ENCODE measurements at regions not wholly inside any gene's neighbourhood (a gene's known extent, or its start where the extent isn't known, plus 50 kb on each side); places are given as distances from the start of the nearest gene placed in this dataset.
A peak's percentile ranks its signal among the peaks of the same experiment; 100 is the strongest.

GRCh38 chr9:111985315-111985714, 88.7 kb downstream of the UGCG start:
- DNase-seq (ENCODE audit: low spot score): no peak

- peak; percentile 31 for DNase-seq (ENCODE audit: low spot score)
These were observed 89.5 kb downstream of the UGCG start for GRCh38 chr9:111986035-111986556.

Data from hepatic stellate cell (primary cell).